ENCODE measurements at regions not wholly inside any gene's neighbourhood (a gene's known extent, or its start where the extent isn't known, plus 50 kb on each side); places are given as distances from the start of the nearest gene placed in this dataset.
"Not testable (repeated sequence)": the region's sequence is repeated elsewhere in the genome, so short reads cannot be mapped to it uniquely, and the experiment has no call there.

- no peak for DNase-seq
- ChIA-PET POLR2A (no interaction called here), CTCF (interaction anchor here (0.6 kb wide), 1 partner anchor 194 kb away, joined by 4 read pairs; no protein-coding TSS in a partner anchor)
- no peaks in the 10 kb centered on the region for H3K36me3 Mint-ChIP-seq
- H3K9me3 Mint-ChIP-seq, result no peaks in the 10 kb centered on the region
- peaks cover 3% of the 10 kb centered on the region for H3K27me3 Mint-ChIP-seq
- no peak overlapping the region for H3K4me3 Mint-ChIP-seq
- intact Hi-C loops (cut with micrococcal nuclease), result no loop called here
- no peaks in the 10 kb centered on the region for H3K4me1 Mint-ChIP-seq (ENCODE audit: low read depth)
- no peak overlapping the region for H3K27ac Mint-ChIP-seq
Measured at GRCh38 chr3:151675858-151676615, 57.7 kb upstream of the AADACL2 start.

GRCh38 chr3:151673974-151674373, 59.8 kb upstream of the AADACL2 start:
- H3K9me3 Mint-ChIP-seq, result no peaks in the 10 kb centered on the region
- no peak overlapping the region for H3K27ac Mint-ChIP-seq
- no peak overlapping the region for H3K4me3 Mint-ChIP-seq
- POLR2A ChIA-PET, result no interaction called here
- intact Hi-C loops (cut with micrococcal nuclease), result no loop called here
- H3K36me3 Mint-ChIP-seq, result no peaks in the 10 kb centered on the region
- peaks cover 2% of the 10 kb centered on the region for H3K27me3 Mint-ChIP-seq
- DNase-seq, result no peak
- CTCF ChIA-PET, result no interaction called here
- H3K4me1 Mint-ChIP-seq (ENCODE audit: low read depth), result no peaks in the 10 kb centered on the region

DNA sequence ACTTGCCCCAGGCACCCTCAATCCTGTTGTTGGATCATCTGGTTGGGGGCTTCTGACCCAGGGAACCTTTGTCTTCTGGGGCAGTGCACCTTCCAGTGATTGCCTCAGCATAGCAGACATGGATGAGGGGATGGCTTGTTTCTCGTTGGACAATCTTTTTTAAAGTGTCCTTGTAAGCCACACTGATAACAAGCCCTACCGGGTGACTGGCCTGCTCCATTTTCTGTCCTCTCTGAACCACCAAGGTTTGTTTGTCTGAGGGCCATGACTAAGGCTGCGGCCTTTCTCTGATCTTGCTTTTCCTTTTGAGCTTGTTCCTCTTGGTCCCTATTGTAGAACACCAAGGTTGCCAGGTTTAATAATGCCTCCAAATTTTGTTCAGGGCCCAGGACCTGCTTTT, 66.0 kb upstream of the AADACL2 start:
- H3K36me3 Mint-ChIP-seq; H3K4me1 Mint-ChIP-seq (ENCODE audit: low read depth); H3K27me3 Mint-ChIP-seq; POLR2A ChIA-PET; intact Hi-C loops (cut with micrococcal nuclease); CTCF ChIA-PET; H3K4me3 Mint-ChIP-seq; H3K27ac Mint-ChIP-seq; DNase-seq; H3K9me3 Mint-ChIP-seq: not testable (repeated sequence)

DNA sequence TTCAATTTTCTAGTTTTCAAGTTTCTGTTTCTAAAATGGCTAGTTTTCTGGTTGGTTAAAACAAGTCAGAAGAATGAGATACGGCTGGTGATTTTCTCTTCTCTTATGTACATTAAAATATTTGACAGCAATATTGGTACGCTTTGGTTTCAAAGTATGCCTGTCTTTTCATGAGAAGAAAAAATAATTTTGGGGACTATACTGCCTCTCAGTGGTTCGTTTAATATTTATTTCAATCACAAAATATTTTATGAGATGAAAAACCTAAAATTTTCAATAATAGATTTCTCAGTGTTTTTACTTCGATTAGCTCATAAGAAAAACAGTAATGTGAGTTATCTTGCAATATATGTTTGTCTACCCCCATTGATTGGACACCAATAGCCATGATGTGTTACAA, 72.8 kb upstream of the AADACL2 start:
- Mint-ChIP-seq H3K27me3 (no peaks in the 10 kb centered on the region), H3K27ac (no peak overlapping the region), H3K4me1 (ENCODE audit: low read depth) (no peaks in the 10 kb centered on the region), H3K4me3 (no peak overlapping the region), H3K36me3 (no peaks in the 10 kb centered on the region), H3K9me3 (no peaks in the 10 kb centered on the region)
- no peak for DNase-seq
- intact Hi-C loops (cut with micrococcal nuclease), result no loop called here
- ChIA-PET CTCF (no interaction called here), POLR2A (no interaction called here)

GRCh38 chr3:151644986-151645385, 88.7 kb upstream of the AADACL2 start:
- ChIA-PET POLR2A (no interaction called here), CTCF (no interaction called here)
- H3K27ac Mint-ChIP-seq, result no peak overlapping the region
- no peaks in the 10 kb centered on the region for H3K9me3 Mint-ChIP-seq
- intact Hi-C loops (cut with micrococcal nuclease), result no loop called here
- no peaks in the 10 kb centered on the region for H3K4me1 Mint-ChIP-seq (ENCODE audit: low read depth)
- no peak overlapping the region for H3K4me3 Mint-ChIP-seq
- H3K36me3 Mint-ChIP-seq, result no peaks in the 10 kb centered on the region
- DNase-seq, result no peak
- no peaks in the 10 kb centered on the region for H3K27me3 Mint-ChIP-seq

DNA sequence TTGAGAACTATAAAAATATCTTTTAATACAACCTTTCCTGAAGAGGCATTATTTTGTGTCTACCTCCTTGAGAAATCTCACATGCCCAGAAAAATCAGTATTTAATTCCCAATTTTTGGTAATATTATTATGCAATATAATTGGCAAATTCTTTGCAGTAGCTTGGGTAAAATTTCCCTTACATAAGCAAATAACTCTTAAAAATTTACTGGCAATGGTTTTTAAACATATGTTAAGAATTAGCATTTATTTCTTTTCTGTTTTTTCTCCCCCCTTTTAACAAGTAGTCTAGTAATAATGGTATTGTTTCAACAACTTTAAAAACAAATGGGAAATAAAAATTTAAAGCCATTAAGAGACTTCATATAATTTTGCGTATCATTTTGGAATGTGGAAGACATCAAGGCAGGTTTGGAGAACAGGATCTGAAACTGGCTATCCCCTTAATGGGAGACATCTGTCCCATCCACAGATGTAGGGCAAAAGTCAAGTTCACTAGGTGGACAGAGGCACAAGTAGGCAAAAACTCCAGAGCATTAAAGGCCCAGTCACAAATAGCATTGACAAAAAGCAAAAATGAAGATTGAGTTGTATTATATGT, 89.6 kb upstream of the AADACL2 start:
- no peaks in the 10 kb centered on the region for H3K9me3 Mint-ChIP-seq
- intact Hi-C loops (cut with micrococcal nuclease), result no loop called here
- no peak overlapping the region for H3K27ac Mint-ChIP-seq
- ChIA-PET CTCF (no interaction called here), POLR2A (no interaction called here)
- H3K4me1 Mint-ChIP-seq (ENCODE audit: low read depth), result no peaks in the 10 kb centered on the region
- no peaks in the 10 kb centered on the region for H3K36me3 Mint-ChIP-seq
- no peak for DNase-seq
- H3K27me3 Mint-ChIP-seq, result no peaks in the 10 kb centered on the region
- no peak overlapping the region for H3K4me3 Mint-ChIP-seq

GRCh38 chr3:151639418-151639740, 94.3 kb upstream of the AADACL2 start:
- no peak overlapping the region for H3K27ac Mint-ChIP-seq
- H3K4me1 Mint-ChIP-seq (ENCODE audit: low read depth), result no peaks in the 10 kb centered on the region
- intact Hi-C loops (cut with micrococcal nuclease), result no loop called here
- no peaks in the 10 kb centered on the region for H3K27me3 Mint-ChIP-seq
- POLR2A ChIA-PET, result no interaction called here
- DNase-seq, result no peak
- no peaks in the 10 kb centered on the region for H3K36me3 Mint-ChIP-seq
- no peak overlapping the region for H3K4me3 Mint-ChIP-seq
- CTCF ChIA-PET, result no interaction called here
- no peaks in the 10 kb centered on the region for H3K9me3 Mint-ChIP-seq

DNA sequence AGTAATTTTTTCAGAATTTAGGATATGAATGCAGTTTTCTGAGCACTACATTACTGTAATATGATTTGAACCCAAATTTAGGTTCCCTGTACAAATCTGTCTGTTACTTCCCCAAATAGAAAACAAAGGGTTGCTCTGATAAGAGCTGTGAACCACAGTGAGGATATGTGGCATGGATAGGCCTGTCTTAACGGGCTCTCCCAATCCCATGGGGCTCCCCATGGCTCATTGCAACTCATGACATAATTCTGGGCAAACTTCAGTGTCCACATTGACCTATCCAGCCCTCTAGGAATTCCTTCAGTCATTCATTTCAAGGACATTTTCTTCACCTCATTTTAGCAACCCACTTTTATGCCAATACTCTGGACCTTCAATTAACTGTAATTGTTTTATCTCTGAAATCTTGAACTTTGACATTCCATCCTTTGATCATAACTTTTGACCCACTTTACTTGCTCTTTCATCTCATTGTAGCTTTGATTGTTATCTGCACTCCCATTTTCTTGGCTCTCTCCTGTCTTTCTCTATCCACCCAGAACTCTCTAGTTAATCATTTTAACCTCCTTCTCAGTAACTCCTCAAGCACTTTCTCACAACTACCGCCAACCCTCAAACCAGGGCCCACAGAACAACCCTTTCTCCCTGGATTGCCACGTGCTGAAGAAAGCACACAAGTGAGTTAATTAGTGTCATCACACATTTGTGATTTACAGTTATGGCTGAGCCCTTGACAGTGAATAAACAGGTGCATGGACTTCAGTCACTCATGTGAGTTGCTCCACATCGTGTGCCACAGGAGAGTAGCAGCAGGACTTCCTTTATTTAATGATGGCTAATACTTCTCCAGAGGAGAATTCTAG, 94.9 kb upstream of the AADACL2 start:
- ChIA-PET CTCF (interaction anchor here (0.7 kb wide), 1 partner anchor 73 kb away, joined by 3 read pairs; no protein-coding TSS in a partner anchor), POLR2A (no interaction called here)
- no peak for DNase-seq
- Mint-ChIP-seq H3K9me3 (no peaks in the 10 kb centered on the region), H3K4me3 (no peak overlapping the region), H3K27me3 (no peaks in the 10 kb centered on the region), H3K4me1 (ENCODE audit: low read depth) (no peaks in the 10 kb centered on the region), H3K27ac (no peak overlapping the region), H3K36me3 (no peaks in the 10 kb centered on the region)
- intact Hi-C loops (cut with micrococcal nuclease), result no loop called here

- Mint-ChIP-seq H3K36me3 (no peaks in the 10 kb centered on the region), H3K9me3 (no peaks in the 10 kb centered on the region), H3K27ac (no peak overlapping the region), H3K27me3 (no peaks in the 10 kb centered on the region), H3K4me3 (no peak overlapping the region), H3K4me1 (ENCODE audit: low read depth) (no peaks in the 10 kb centered on the region)
- no peak for DNase-seq
- CTCF ChIA-PET, result no interaction called here
- POLR2A ChIA-PET, result no interaction called here
- intact Hi-C loops (cut with micrococcal nuclease), result no loop called here
Measured at GRCh38 chr3:151635905-151636304, 97.8 kb upstream of the AADACL2 start.

DNA sequence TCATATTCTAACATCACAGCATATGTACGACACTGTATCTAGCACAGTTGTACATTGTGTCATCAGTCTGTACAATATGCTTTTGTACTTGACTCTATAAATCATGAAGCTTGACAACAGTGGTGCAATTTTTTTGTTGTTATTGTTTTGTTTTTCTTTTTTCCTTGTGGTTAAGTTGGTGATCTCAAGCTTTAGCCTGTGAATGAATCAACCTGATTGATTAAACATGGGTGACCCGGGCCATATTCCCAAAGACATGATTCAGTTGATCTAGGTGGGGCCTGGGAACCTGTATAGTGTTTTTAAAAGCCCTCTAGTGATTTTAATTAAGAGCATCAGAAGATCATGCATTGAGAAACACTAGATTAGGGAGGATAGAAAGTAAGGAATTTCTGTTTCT, 101.8 kb upstream of the AADACL2 start:
- ChIA-PET POLR2A (no interaction called here), CTCF (no interaction called here)
- no peaks in the 10 kb centered on the region for H3K9me3 Mint-ChIP-seq
- H3K36me3 Mint-ChIP-seq, result no peaks in the 10 kb centered on the region
- intact Hi-C loops (cut with micrococcal nuclease), result no loop called here
- DNase-seq, result no peak
- H3K4me3 Mint-ChIP-seq, result no peak overlapping the region
- H3K27me3 Mint-ChIP-seq, result no peaks in the 10 kb centered on the region
- no peaks in the 10 kb centered on the region for H3K4me1 Mint-ChIP-seq (ENCODE audit: low read depth)
- no peak overlapping the region for H3K27ac Mint-ChIP-seq

GRCh38 chr3:151630938-151631441, 102.7 kb upstream of the AADACL2 start:
- CTCF ChIA-PET, result interaction anchor here (0.7 kb wide), 1 partner anchor 192 kb away, joined by 3 read pairs; no protein-coding TSS in a partner anchor
- no peak for DNase-seq
- Mint-ChIP-seq H3K4me3 (no peak overlapping the region), H3K9me3 (no peaks in the 10 kb centered on the region), H3K27me3 (no peaks in the 10 kb centered on the region), H3K27ac (no peak overlapping the region), H3K36me3 (no peaks in the 10 kb centered on the region), H3K4me1 (ENCODE audit: low read depth) (no peaks in the 10 kb centered on the region)
- intact Hi-C loops (cut with micrococcal nuclease), result no loop called here
- POLR2A ChIA-PET, result no interaction called here

GRCh38 chr3:151630035-151630434, 103.7 kb upstream of the AADACL2 start:
- Mint-ChIP-seq H3K4me3 (no peak overlapping the region), H3K27ac (no peak overlapping the region), H3K27me3 (no peaks in the 10 kb centered on the region), H3K36me3 (no peaks in the 10 kb centered on the region), H3K4me1 (ENCODE audit: low read depth) (no peaks in the 10 kb centered on the region), H3K9me3 (no peaks in the 10 kb centered on the region)
- intact Hi-C loops (cut with micrococcal nuclease), result no loop called here
- DNase-seq, result no peak
- CTCF ChIA-PET, result no interaction called here
- POLR2A ChIA-PET, result no interaction called here
